ENCODE measurements at regions not wholly inside any gene's neighbourhood (a gene's known extent, or its start where the extent isn't known, plus 50 kb on each side); places are given as distances from the start of the nearest gene placed in this dataset.

GRCh38 chr17:33401249-33401648, 108.2 kb upstream of the ASIC2 start:
- no peak overlapping the region for H3K4me3 ChIP-seq (ENCODE audit: low read depth, low read length)
- TF ChIP-seq, protein P1, sequence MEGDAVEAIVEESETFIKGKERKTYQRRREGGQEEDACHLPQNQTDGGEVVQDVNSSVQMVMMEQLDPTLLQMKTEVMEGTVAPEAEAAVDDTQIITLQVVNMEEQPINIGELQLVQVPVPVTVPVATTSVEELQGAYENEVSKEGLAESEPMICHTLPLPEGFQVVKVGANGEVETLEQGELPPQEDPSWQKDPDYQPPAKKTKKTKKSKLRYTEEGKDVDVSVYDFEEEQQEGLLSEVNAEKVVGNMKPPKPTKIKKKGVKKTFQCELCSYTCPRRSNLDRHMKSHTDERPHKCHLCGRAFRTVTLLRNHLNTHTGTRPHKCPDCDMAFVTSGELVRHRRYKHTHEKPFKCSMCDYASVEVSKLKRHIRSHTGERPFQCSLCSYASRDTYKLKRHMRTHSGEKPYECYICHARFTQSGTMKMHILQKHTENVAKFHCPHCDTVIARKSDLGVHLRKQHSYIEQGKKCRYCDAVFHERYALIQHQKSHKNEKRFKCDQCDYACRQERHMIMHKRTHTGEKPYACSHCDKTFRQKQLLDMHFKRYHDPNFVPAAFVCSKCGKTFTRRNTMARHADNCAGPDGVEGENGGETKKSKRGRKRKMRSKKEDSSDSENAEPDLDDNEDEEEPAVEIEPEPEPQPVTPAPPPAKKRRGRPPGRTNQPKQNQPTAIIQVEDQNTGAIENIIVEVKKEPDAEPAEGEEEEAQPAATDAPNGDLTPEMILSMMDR (conservative IDR thresholded peaks at IDR 0.05; ENCODE audit: low read depth, low read length): no peak

GRCh38 chr17:33403194-33403593, 110.1 kb upstream of the ASIC2 start:
- H3K4me3 ChIP-seq (ENCODE audit: low read depth, low read length): no peak overlapping the region
- no peak for DNase-seq (ENCODE audit: low read depth)
- TF ChIP-seq, protein P1 (conservative IDR thresholded peaks at IDR 0.05; ENCODE audit: low read depth, low read length): no peak

More at GRCh38 chr17:33401249-33401648, 108.2 kb upstream of the ASIC2 start:
- DNase-seq (ENCODE audit: low read depth): no peak

- no peak overlapping the region for H3K4me3 ChIP-seq (ENCODE audit: low read depth, low read length)
- no peak for DNase-seq (ENCODE audit: low read depth)
- TF ChIP-seq, protein P1 (conservative IDR thresholded peaks at IDR 0.05; ENCODE audit: low read depth, low read length): no peak
These were observed 111.2 kb upstream of the ASIC2 start for GRCh38 chr17:33404070-33404819.

GRCh38 chr17:33416131-33416530, 123.0 kb upstream of the ASIC2 start:
- no peak for DNase-seq (ENCODE audit: low read depth)
- TF ChIP-seq, protein P1 (conservative IDR thresholded peaks at IDR 0.05; ENCODE audit: low read depth, low read length): no peak

DNA sequence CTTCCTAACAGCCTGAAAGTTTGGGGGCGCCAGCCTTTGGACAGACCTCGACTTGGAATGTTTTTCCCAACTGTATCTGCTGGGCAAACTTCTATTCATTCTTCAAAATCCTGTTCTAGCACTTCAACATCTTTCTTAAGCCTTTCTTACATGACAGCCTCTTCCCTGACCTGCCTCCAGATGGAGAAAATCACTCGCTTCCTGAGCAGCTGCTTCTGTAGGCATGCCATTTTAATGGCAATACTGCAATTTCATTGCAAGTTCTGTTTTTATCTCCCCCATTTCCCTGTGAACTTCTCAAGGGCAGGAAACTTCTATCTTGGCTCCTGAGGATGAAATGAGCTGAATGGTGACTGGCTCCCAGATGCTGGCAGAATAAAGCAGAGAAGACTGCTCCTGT, 128.8 kb upstream of the ASIC2 start:
- TF ChIP-seq, protein P1 (conservative IDR thresholded peaks at IDR 0.05; ENCODE audit: low read depth, low read length): no peak
- DNase-seq (ENCODE audit: low read depth): no peak
- no peak overlapping the region for H3K4me3 ChIP-seq (ENCODE audit: low read depth, low read length)

More at GRCh38 chr17:33416131-33416530, 123.0 kb upstream of the ASIC2 start:
- no peak overlapping the region for H3K4me3 ChIP-seq (ENCODE audit: low read depth, low read length)

DNA sequence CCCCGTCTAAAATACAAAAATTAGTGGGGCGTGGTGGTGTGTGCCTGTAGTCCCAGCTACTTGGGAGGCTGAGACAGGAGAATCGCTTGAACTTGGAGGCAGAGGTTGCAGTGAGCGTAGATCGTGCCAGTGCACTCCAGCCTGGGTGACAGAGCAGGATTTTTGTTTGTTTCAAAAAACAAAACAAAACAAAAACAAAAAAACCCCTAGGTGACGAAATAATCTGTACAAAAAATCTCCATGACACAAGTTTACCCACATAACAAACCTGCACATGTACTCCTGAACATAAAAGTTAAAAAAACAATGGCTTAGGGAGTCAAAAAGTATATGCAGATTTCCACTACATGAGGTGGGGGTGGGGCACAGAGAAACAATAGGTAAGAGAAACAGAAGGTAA, 140.5 kb upstream of the ASIC2 start:
- no peak for DNase-seq (ENCODE audit: low read depth)
- H3K4me3 ChIP-seq (ENCODE audit: low read depth, low read length): no peak overlapping the region
- TF ChIP-seq, protein P1 (conservative IDR thresholded peaks at IDR 0.05; ENCODE audit: low read depth, low read length): no peak

GRCh38 chr17:33434841-33435240, 141.7 kb upstream of the ASIC2 start:
- DNase-seq (ENCODE audit: low read depth): no peak
- no peak overlapping the region for H3K4me3 ChIP-seq (ENCODE audit: low read depth, low read length)
- TF ChIP-seq, protein P1 (conservative IDR thresholded peaks at IDR 0.05; ENCODE audit: low read depth, low read length): no peak
